ENCODE measurements at regions not wholly inside any gene's neighbourhood (a gene's known extent, or its start where the extent isn't known, plus 50 kb on each side); places are given as distances from the start of the nearest gene placed in this dataset.

DNA sequence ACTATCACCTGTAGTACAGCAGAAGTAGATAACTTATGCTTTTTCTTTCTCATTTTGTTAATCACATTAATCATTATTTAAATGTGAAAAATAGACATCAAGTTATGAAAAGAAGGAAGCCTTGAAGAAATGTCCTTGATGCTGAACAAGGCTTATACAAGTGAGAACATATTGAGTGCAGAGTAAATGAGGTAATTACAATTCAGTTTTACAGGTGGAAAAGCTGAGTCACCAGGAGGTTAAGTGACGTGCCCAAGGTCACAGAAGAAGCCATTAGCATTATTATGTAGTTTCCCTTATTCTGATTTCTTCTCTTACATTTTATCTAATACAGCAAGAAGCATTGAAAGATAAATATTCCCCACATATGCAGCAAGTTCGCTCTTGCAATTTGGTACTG, 998.5 kb upstream of the CDH6 start:
- TF ChIP-seq, protein P1, sequence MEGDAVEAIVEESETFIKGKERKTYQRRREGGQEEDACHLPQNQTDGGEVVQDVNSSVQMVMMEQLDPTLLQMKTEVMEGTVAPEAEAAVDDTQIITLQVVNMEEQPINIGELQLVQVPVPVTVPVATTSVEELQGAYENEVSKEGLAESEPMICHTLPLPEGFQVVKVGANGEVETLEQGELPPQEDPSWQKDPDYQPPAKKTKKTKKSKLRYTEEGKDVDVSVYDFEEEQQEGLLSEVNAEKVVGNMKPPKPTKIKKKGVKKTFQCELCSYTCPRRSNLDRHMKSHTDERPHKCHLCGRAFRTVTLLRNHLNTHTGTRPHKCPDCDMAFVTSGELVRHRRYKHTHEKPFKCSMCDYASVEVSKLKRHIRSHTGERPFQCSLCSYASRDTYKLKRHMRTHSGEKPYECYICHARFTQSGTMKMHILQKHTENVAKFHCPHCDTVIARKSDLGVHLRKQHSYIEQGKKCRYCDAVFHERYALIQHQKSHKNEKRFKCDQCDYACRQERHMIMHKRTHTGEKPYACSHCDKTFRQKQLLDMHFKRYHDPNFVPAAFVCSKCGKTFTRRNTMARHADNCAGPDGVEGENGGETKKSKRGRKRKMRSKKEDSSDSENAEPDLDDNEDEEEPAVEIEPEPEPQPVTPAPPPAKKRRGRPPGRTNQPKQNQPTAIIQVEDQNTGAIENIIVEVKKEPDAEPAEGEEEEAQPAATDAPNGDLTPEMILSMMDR (IDR thresholded peaks at IDR 0.05; ENCODE audit: low read depth, low read length) = no peak
- TF ChIP-seq EZH2phosphoT487 (IDR thresholded peaks at IDR 0.05; ENCODE audit: low read depth) = no peak

Data from OCI-LY3 (cell line).